HCT116 (cell line): ENCODE measurements at regions not wholly inside any gene's neighbourhood (a gene's known extent, or its start where the extent isn't known, plus 50 kb on each side); places are given as distances from the start of the nearest gene placed in this dataset.

ENCODE experiments used
- ATAC-seq: fragments of 200-7000 bp; cut with Tn5 transposase; 2 replicates; pipeline ENCODE4 v1.9.1; 2020; ENCODE audit warnings: mild to moderate bottlenecking, moderate library complexity
- BruUV-seq: library from RNA; stranded (reverse); fragments of 400-500 nt; replicated peaks from 2 replicates; lab custom pipeline; 2021; lab: Mats Ljungman, UMichigan
- CTCF ChIA-PET: fragments of 300-600 bp; sonication (Branson Sonifier 250); formaldehyde crosslinking; loops from one replicate; lab custom pipeline; 2021; ENCODE audit warnings: antibody characterized with exemption; lab: Charles Lee
- POLR2A ChIA-PET: fragments of 300-600, 350-600 bp; sonication (Branson Sonifier 250); formaldehyde crosslinking; loops from one replicate; lab custom pipeline; 2021; ENCODE audit warnings: antibody characterized with exemption; lab: Charles Lee
- RAD21 ChIA-PET, 2 experiments: fragments of 300-600 bp; sonication (Branson Sonifier 250); formaldehyde crosslinking; loops; one replicate each; lab custom pipeline; 2023; ENCODE audit warnings: low total read pairs in 2 of 2; ENCODE audit not compliant: uncharacterized antibody in 2 of 2, unreplicated experiment in 2 of 2, low non-redundant PET in 1 of 2; lab: Charles Lee
- DNase-seq: peaks from one replicate; pipeline ENCODE4 v3.0.0-alpha.2; 2010; ENCODE audit warnings: low read depth, low spot score
- H2AFZ ChIP-seq: fragments of 200-600 bp; shearing (Covaris generic), sonication (generic); 2 replicates; pipeline ENCODE4 v1.6.1; 2017; ENCODE audit warnings: low read depth, mixed run types, mixed read lengths, antibody characterized with exemption, low read length; ENCODE audit not compliant: poor library complexity, severe bottlenecking
- H3K27ac ChIP-seq: 2 replicates; pipeline ENCODE4 v1.5.1; 2012; ENCODE audit warnings: low read depth, low read length
- H3K27me3 ChIP-seq: fragments of 200-600 bp; sonication (generic); 2 replicates; pipeline ENCODE4 v1.6.1; 2016; ENCODE audit warnings: mixed run types, low read length, mixed read lengths; ENCODE audit not compliant: insufficient read depth
- H3K36me3 ChIP-seq, 2 experiments: fragments of 200-500 bp in 1 of 2; fragments of 200-600 bp in 1 of 2; sonication (Bioruptor generic) in 1 of 2; sonication (generic) in 1 of 2; 2 replicates each; pipeline versions ENCODE4 v1.5.1 to v1.6.1; 2014 to 2016; ENCODE audit warnings: low read length in 2 of 2, inconsistent platforms in 1 of 2, mixed read lengths in 1 of 2, mixed run types in 1 of 2; ENCODE audit not compliant: insufficient read depth in 2 of 2, control insufficient read depth in 1 of 2
- H3K4me1 ChIP-seq, 2 experiments: fragments of 200-600 bp in 1 of 2; sonication (generic) in 1 of 2; 2 replicates each; pipeline versions ENCODE4 v1.5.1 to v1.6.1; 2012 to 2017; ENCODE audit warnings: low read length in 2 of 2, inconsistent platforms in 1 of 2, mild to moderate bottlenecking in 1 of 2, mixed read lengths in 1 of 2, mixed run types in 1 of 2, moderate library complexity in 1 of 2; ENCODE audit not compliant: insufficient read depth in 2 of 2, control insufficient read depth in 1 of 2
- H3K4me2 ChIP-seq: fragments of 200-600 bp; sonication (generic); 2 replicates; pipeline ENCODE4 v1.6.1; 2017; ENCODE audit warnings: mixed run types, low read length, mixed read lengths
- H3K4me3 ChIP-seq, 2 experiments: fragments of 200-600 bp in 1 of 2; sonication (generic) in 1 of 2; replicated peaks in 1 of 2; 2 replicates each; pipeline ENCODE4 v1.5.1; 2011 to 2016; ENCODE audit warnings: low read length in 2 of 2, control low read depth in 1 of 2, low read depth in 1 of 2, mild to moderate bottlenecking in 1 of 2, mixed read lengths in 1 of 2, mixed run types in 1 of 2
- H3K79me2 ChIP-seq: fragments of 200-600 bp; sonication (generic); 2 replicates; pipeline ENCODE4 v1.6.1; 2017; ENCODE audit warnings: mild to moderate bottlenecking, mixed run types, low read length, moderate library complexity, mixed read lengths; ENCODE audit not compliant: insufficient read depth
- H3K9ac ChIP-seq: fragments of 200-600 bp; sonication (generic); 2 replicates; pipeline ENCODE4 v1.6.1; 2016; ENCODE audit warnings: low read length, mixed read lengths
- H3K9me2 ChIP-seq: fragments of 200-600 bp; sonication (generic), shearing (Covaris generic); 2 replicates; pipeline ENCODE4 v1.6.1; 2017; ENCODE audit warnings: mixed run types, mild to moderate bottlenecking, moderate library complexity; ENCODE audit not compliant: insufficient read depth
- H3K9me3 ChIP-seq, 2 experiments: fragments of 200-500 bp in 1 of 2; fragments of 200-600 bp in 1 of 2; sonication (Bioruptor generic) in 1 of 2; sonication (generic) in 1 of 2; 2 replicates each; pipeline ENCODE4 v1.6.1; 2014 to 2017; ENCODE audit warnings: low read length in 2 of 2, mixed read lengths in 2 of 2, inconsistent platforms in 1 of 2, low read depth in 1 of 2, mild to moderate bottlenecking in 1 of 2, mixed run types in 1 of 2, moderate library complexity in 1 of 2; ENCODE audit not compliant: control insufficient read depth in 1 of 2, insufficient read depth in 1 of 2
- H4K20me1 ChIP-seq: fragments of 200-600 bp; sonication (generic), shearing (Covaris generic); 2 replicates; pipeline ENCODE4 v1.6.1; 2017; ENCODE audit warnings: mixed run types, mild to moderate bottlenecking, moderate library complexity; ENCODE audit not compliant: insufficient read depth
- CBX3 ChIP-seq: IDR thresholded peaks from 2 replicates; pipeline ENCODE4 v1.6.1; 2012; ENCODE audit warnings: low read depth
- CEBPB ChIP-seq: IDR thresholded peaks from 2 replicates; pipeline ENCODE4 v1.6.1; 2012; ENCODE audit warnings: low read depth
- EGR1 ChIP-seq: IDR thresholded peaks from 2 replicates; pipeline ENCODE4 v1.6.1; 2012; ENCODE audit warnings: low read depth
- ELF1 ChIP-seq: IDR thresholded peaks from 2 replicates; pipeline ENCODE4 v1.6.1; 2012; ENCODE audit warnings: low read depth, borderline replicate concordance
- EZH2 ChIP-seq: fragments of 200-600 bp; sonication (generic); IDR thresholded peaks from 2 replicates; pipeline ENCODE4 v1.6.1; 2017; ENCODE audit warnings: antibody characterized with exemption, mixed run types
- EZH2phosphoT487 ChIP-seq: fragments of 200-600 bp; IDR thresholded peaks from 2 replicates; pipeline ENCODE4 v1.6.1; 2018; ENCODE audit warnings: antibody characterized with exemption, borderline replicate concordance
- FOSL1 ChIP-seq: IDR thresholded peaks from 2 replicates; pipeline ENCODE4 v1.6.1; 2012; ENCODE audit warnings: low read depth
- JUND ChIP-seq: IDR thresholded peaks from 2 replicates; pipeline ENCODE4 v1.6.1; 2012
- POLR2A ChIP-seq: IDR thresholded peaks from 2 replicates; pipeline ENCODE4 v1.7.0; 2011; ENCODE audit warnings: borderline replicate concordance; ENCODE audit not compliant: insufficient read depth, insufficient read length; ENCODE audit errors: extremely low read depth
- POLR2AphosphoS5 ChIP-seq: IDR thresholded peaks from 2 replicates; pipeline ENCODE4 v1.6.1; 2011; ENCODE audit warnings: mild to moderate bottlenecking, low read depth, low read length, moderate library complexity
- RAD21 ChIP-seq: IDR thresholded peaks from 2 replicates; pipeline ENCODE4 v1.6.1; 2012; ENCODE audit warnings: low read depth, mild to moderate bottlenecking
- SIN3A ChIP-seq: IDR thresholded peaks from 2 replicates; pipeline ENCODE4 v1.6.1; 2012; ENCODE audit warnings: low read depth
- SRF ChIP-seq: IDR thresholded peaks from 2 replicates; pipeline ENCODE4 v1.6.1; 2012; ENCODE audit warnings: low read depth
- TCF7L2 ChIP-seq: IDR thresholded peaks from 2 replicates; pipeline ENCODE4 v1.7.0; 2011; ENCODE audit warnings: borderline replicate concordance, inconsistent platforms; ENCODE audit not compliant: insufficient read depth, insufficient read length; ENCODE audit errors: extremely low read depth
- YY1 ChIP-seq: IDR thresholded peaks from 2 replicates; pipeline ENCODE4 v1.6.1; 2011; ENCODE audit warnings: low read length, low read depth, moderate library complexity, mild to moderate bottlenecking; ENCODE audit not compliant: insufficient replicate concordance; ENCODE audit errors: extremely low read depth
- ZFX ChIP-seq: fragments of 450-650 bp; IDR thresholded peaks from 2 replicates; pipeline ENCODE4 v1.6.1; 2017
- ZNF274 ChIP-seq: fragments of 200-500 bp; sonication (Bioruptor generic); IDR thresholded peaks from 2 replicates; pipeline ENCODE4 v1.6.1; 2014; ENCODE audit warnings: mild to moderate bottlenecking, low read depth, low read length, inconsistent platforms
- intact Hi-C: fragments of 100-400 bp; cut with micrococcal nuclease; formaldehyde crosslinking; loops from 2 replicates; pipeline ENCODE4 v1.10.0; 2022
- TF ChIP-seq, protein P1 (sequence below): IDR thresholded peaks from 2 replicates; pipeline ENCODE4 v1.6.1; 2012; ENCODE audit warnings: low read depth
- TF ChIP-seq, protein P2 (sequence below): IDR thresholded peaks from 2 replicates; pipeline ENCODE4 v1.6.1; 2012
- TF ChIP-seq, protein P3 (sequence below): IDR thresholded peaks from 2 replicates; pipeline ENCODE4 v1.6.1; 2012

DNA sequence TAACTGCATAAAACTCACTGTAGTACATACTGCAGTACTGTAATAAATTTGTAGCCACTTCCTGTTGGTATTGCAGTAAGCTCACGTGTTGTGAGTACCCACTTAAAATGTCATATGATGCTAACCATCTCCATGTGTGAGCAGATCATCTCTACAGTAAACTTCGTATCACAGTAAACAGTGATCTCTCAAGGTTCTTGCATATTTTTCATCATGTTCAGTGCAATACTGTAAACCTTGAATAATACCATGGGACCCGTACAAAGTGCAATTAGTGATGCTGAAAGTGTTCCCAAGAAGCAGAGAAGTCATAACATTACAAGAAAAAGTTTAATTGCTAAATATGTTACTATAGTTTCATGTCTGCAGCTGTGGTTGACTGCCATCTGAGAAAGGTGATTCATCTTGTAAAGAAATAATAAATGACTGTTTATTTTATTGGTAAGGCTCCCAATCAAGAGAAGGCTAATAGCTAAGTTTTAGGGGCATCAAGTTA lies 253.8 kb upstream of the POU5F2 start:
- Histone ChIP-seq H3K9ac (no peak overlapping the region), H3K9me3 (no peaks in the 10 kb centered on the region), H4K20me1 (no peaks in the 10 kb centered on the region), H3K27ac (no peak overlapping the region), H3K4me3 (no peak overlapping the region), H3K9me2 (no peaks in the 10 kb centered on the region), H3K4me1 (no peaks in the 10 kb centered on the region), H2AFZ (no peak overlapping the region), H3K36me3 (no peaks in the 10 kb centered on the region), H3K27me3 (no peaks in the 10 kb centered on the region), H3K4me2 (no peak overlapping the region), H3K79me2 (no peaks in the 10 kb centered on the region)
- TF ChIP-seq ZNF274 (no peak), CBX3 (no peak), SIN3A (no peak), POLR2AphosphoS5 (no peak), FOSL1 (no peak), EZH2phosphoT487 (no peak), TCF7L2 (no peak), ELF1 (no peak), JUND (no peak), YY1 (no peak), ZFX (no peak), CEBPB (no peak), EZH2 (no peak), SRF (no peak), EGR1 (no peak), RAD21 (no peak), POLR2A (no peak)
- TF ChIP-seq, protein P1, sequence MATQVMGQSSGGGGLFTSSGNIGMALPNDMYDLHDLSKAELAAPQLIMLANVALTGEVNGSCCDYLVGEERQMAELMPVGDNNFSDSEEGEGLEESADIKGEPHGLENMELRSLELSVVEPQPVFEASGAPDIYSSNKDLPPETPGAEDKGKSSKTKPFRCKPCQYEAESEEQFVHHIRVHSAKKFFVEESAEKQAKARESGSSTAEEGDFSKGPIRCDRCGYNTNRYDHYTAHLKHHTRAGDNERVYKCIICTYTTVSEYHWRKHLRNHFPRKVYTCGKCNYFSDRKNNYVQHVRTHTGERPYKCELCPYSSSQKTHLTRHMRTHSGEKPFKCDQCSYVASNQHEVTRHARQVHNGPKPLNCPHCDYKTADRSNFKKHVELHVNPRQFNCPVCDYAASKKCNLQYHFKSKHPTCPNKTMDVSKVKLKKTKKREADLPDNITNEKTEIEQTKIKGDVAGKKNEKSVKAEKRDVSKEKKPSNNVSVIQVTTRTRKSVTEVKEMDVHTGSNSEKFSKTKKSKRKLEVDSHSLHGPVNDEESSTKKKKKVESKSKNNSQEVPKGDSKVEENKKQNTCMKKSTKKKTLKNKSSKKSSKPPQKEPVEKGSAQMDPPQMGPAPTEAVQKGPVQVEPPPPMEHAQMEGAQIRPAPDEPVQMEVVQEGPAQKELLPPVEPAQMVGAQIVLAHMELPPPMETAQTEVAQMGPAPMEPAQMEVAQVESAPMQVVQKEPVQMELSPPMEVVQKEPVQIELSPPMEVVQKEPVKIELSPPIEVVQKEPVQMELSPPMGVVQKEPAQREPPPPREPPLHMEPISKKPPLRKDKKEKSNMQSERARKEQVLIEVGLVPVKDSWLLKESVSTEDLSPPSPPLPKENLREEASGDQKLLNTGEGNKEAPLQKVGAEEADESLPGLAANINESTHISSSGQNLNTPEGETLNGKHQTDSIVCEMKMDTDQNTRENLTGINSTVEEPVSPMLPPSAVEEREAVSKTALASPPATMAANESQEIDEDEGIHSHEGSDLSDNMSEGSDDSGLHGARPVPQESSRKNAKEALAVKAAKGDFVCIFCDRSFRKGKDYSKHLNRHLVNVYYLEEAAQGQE: no peak
- TF ChIP-seq, protein P2, sequence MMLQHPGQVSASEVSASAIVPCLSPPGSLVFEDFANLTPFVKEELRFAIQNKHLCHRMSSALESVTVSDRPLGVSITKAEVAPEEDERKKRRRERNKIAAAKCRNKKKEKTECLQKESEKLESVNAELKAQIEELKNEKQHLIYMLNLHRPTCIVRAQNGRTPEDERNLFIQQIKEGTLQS: no peak
- TF ChIP-seq, protein P3, sequence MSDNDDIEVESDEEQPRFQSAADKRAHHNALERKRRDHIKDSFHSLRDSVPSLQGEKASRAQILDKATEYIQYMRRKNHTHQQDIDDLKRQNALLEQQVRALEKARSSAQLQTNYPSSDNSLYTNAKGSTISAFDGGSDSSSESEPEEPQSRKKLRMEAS: no peak
- DNase-seq: no peak
- ChIA-PET POLR2A (no interaction called here), RAD21 (no interaction called here), CTCF (no interaction called here)
- intact Hi-C loops: no loop called here
- ATAC-seq: no peak
- BruUV-seq: no TSS peak
